ENCODE measurements at regions not wholly inside any gene's neighbourhood (a gene's known extent, or its start where the extent isn't known, plus 50 kb on each side); places are given as distances from the start of the nearest gene placed in this dataset.
"Not testable (repeated sequence)": the region's sequence is repeated elsewhere in the genome, so short reads cannot be mapped to it uniquely, and the experiment has no call there.

GRCh38 chr10:16242446-16242845 is 194.4 kb upstream of the PTER start:
- DNase-seq (ENCODE audit: low read depth in 1 of 2, low spot score in 1 of 2), result no peak
- Histone ChIP-seq H3K27ac (replicated peaks) (no peak overlapping the region), H3K4me3 (replicated peaks; ENCODE audit: insufficient read depth, low read length) (no peak overlapping the region), H3K27me3 (ENCODE audit: insufficient read depth, poor library complexity, severe bottlenecking) (no peaks in the 10 kb centered on the region)
- no peak for TF ChIP-seq POLR2AphosphoS5 (IDR thresholded peaks at IDR 0.05; ENCODE audit: low read depth)
- TF ChIP-seq SPI1 (IDR thresholded peaks at IDR 0.05; ENCODE audit: borderline replicate concordance, low read depth), result no peak
- no peak for TF ChIP-seq CTCF (IDR thresholded peaks at IDR 0.05; ENCODE audit: insufficient read depth, low read length)
- no peak for TF ChIP-seq REST (IDR thresholded peaks at IDR 0.05; ENCODE audit: insufficient replicate concordance, low read depth)
- no peak for TF ChIP-seq GABPA (IDR thresholded peaks at IDR 0.05; ENCODE audit: low read depth)

- Histone ChIP-seq H3K4me3 (replicated peaks; ENCODE audit: insufficient read depth, low read length) (no peak overlapping the region), H3K27me3 (ENCODE audit: insufficient read depth, poor library complexity, severe bottlenecking) (no peaks in the 10 kb centered on the region), H3K27ac (replicated peaks) (no peak overlapping the region)
- no peak for DNase-seq (ENCODE audit: low read depth in 1 of 2, low spot score in 1 of 2)
- no peak for TF ChIP-seq POLR2AphosphoS5 (IDR thresholded peaks at IDR 0.05; ENCODE audit: low read depth)
- no peak for TF ChIP-seq GABPA (IDR thresholded peaks at IDR 0.05; ENCODE audit: low read depth)
- no peak for TF ChIP-seq REST (IDR thresholded peaks at IDR 0.05; ENCODE audit: insufficient replicate concordance, low read depth)
- no peak for TF ChIP-seq SPI1 (IDR thresholded peaks at IDR 0.05; ENCODE audit: borderline replicate concordance, low read depth)
- TF ChIP-seq CTCF (IDR thresholded peaks at IDR 0.05; ENCODE audit: insufficient read depth, low read length), result no peak
Measured at GRCh38 chr10:16242859-16243613, 193.8 kb upstream of the PTER start.

GRCh38 chr10:16250136-16250535 is 186.7 kb upstream of the PTER start:
- H3K27me3 ChIP-seq (ENCODE audit: insufficient read depth, poor library complexity, severe bottlenecking); H3K27ac ChIP-seq (replicated peaks); DNase-seq (ENCODE audit: low read depth in 1 of 2, low spot score in 1 of 2); H3K4me3 ChIP-seq (replicated peaks; ENCODE audit: insufficient read depth, low read length): not testable (repeated sequence)

GRCh38 chr10:16256336-16256735 is 180.5 kb upstream of the PTER start:
- no peak overlapping the region for H3K27ac ChIP-seq (replicated peaks)
- H3K27me3 ChIP-seq (ENCODE audit: insufficient read depth, poor library complexity, severe bottlenecking), result no peaks in the 10 kb centered on the region
- DNase-seq (ENCODE audit: low read depth in 1 of 2, low spot score in 1 of 2), result no peak
- H3K4me3 ChIP-seq (replicated peaks; ENCODE audit: insufficient read depth, low read length), result no peak overlapping the region
- TF ChIP-seq CTCF (IDR thresholded peaks at IDR 0.05; ENCODE audit: insufficient read depth, low read length) (no peak), REST (IDR thresholded peaks at IDR 0.05; ENCODE audit: insufficient replicate concordance, low read depth) (no peak), POLR2AphosphoS5 (IDR thresholded peaks at IDR 0.05; ENCODE audit: low read depth) (no peak), SPI1 (IDR thresholded peaks at IDR 0.05; ENCODE audit: borderline replicate concordance, low read depth) (no peak), GABPA (IDR thresholded peaks at IDR 0.05; ENCODE audit: low read depth) (no peak)
